T-cell (primary cell): ENCODE measurements at regions not wholly inside any gene's neighbourhood (a gene's known extent, or its start where the extent isn't known, plus 50 kb on each side); places are given as distances from the start of the nearest gene placed in this dataset.

Source experiments
- ATAC-seq, 4 experiments: fragments of 200-7000 bp in 3 of 4; fragments of 150-1000 bp in 1 of 4; cut with Tn5 transposase; replicated peaks in 1 of 4; 1 replicate in 3 of 4; 2 replicates in 1 of 4; pipeline ENCODE4 v1.10.0; 2021; ENCODE audit warnings: moderate library complexity in 3 of 4, mild to moderate bottlenecking in 2 of 4, moderate number of reproducible peaks in 1 of 4
- CTCF ChIA-PET, 2 donors: fragments of 300-600 bp; sonication (Branson Sonifier 250); formaldehyde crosslinking; loops; one replicate each; lab custom pipeline; 2022; ENCODE audit warnings: antibody characterized with exemption in 2 of 2; lab: Charles Lee
- POLR2A ChIA-PET, 2 donors: fragments of 300-600 bp; sonication (Branson Sonifier 250); formaldehyde crosslinking; loops; one replicate each; lab custom pipeline; 2022; ENCODE audit warnings: antibody characterized with exemption in 2 of 2; lab: Charles Lee
- DNase-seq, 35 experiments: peaks; one replicate each; pipeline versions ENCODE4 v3.0.0 to v3.0.0-alpha.2; 2013 to 2023
- H3K27ac ChIP-seq: one replicate; pipeline ENCODE4 v1.5.1; 2013; ENCODE audit warnings: low read length
- H3K27me3 ChIP-seq, 2 experiments: replicated peaks in 1 of 2; 1 replicate in 1 of 2; 2 replicates in 1 of 2; pipeline versions ENCODE4 v1.6.1 to v1.7.0; 2013; ENCODE audit warnings: low read length in 1 of 2, mixed read lengths in 1 of 2; ENCODE audit not compliant: control insufficient read depth in 2 of 2, insufficient read depth in 2 of 2; ENCODE audit errors: extremely low read depth in 1 of 2
- H3K36me3 ChIP-seq, 2 donors: 1 replicate in 1 of 2; 2 replicates in 1 of 2; pipeline versions ENCODE4 v1.6.1 to v1.7.0; 2013; ENCODE audit warnings: low read length in 1 of 2; ENCODE audit not compliant: control insufficient read depth in 2 of 2, insufficient read depth in 1 of 2; ENCODE audit errors: extremely low read depth in 1 of 2
- H3K4me1 ChIP-seq, 2 experiments: 1 replicate in 1 of 2; 2 replicates in 1 of 2; pipeline versions ENCODE4 v1.6.1 to v1.7.0; 2013; ENCODE audit warnings: low read length in 2 of 2, mixed read lengths in 1 of 2; ENCODE audit not compliant: insufficient read depth in 2 of 2, control insufficient read depth in 1 of 2; ENCODE audit errors: extremely low read depth in 1 of 2
- H3K4me3 ChIP-seq, 2 donors: 1 replicate in 1 of 2; 2 replicates in 1 of 2; pipeline versions ENCODE4 v1.5.1 to v1.7.0; 2013; ENCODE audit warnings: mild to moderate bottlenecking in 2 of 2, low read length in 1 of 2, moderate library complexity in 1 of 2; ENCODE audit not compliant: control insufficient read depth in 1 of 2; ENCODE audit errors: extremely low read depth in 1 of 2
- H3K9me3 ChIP-seq: 2 replicates; pipeline ENCODE4 v1.7.0; 2013
- H3K27ac Mint-ChIP-seq, 2 donors: one replicate each; pipeline ENCODE4 v1.8.0; 2020 to 2021; ENCODE audit warnings: mild to moderate bottlenecking in 2 of 2, mixed read lengths in 2 of 2
- H3K27me3 Mint-ChIP-seq, 2 donors: one replicate each; pipeline ENCODE4 v1.8.0; 2021 to 2022; ENCODE audit warnings: mixed read lengths in 2 of 2
- H3K36me3 Mint-ChIP-seq: one replicate; pipeline ENCODE4 v1.8.0; 2021; ENCODE audit warnings: mixed read lengths
- H3K4me1 Mint-ChIP-seq, 3 donors: one replicate each; pipeline ENCODE4 v1.8.0; 2020 to 2022; ENCODE audit warnings: mixed read lengths in 3 of 3, mild to moderate bottlenecking in 1 of 3
- H3K4me3 Mint-ChIP-seq, 3 donors: one replicate each; pipeline ENCODE4 v1.8.0; 2020 to 2022; ENCODE audit warnings: mild to moderate bottlenecking in 3 of 3, mixed read lengths in 3 of 3, moderate library complexity in 3 of 3
- H3K9me3 Mint-ChIP-seq, 3 donors: one replicate each; pipeline ENCODE4 v1.8.0; 2020 to 2022; ENCODE audit warnings: mixed read lengths in 3 of 3
- WGBS: methylation state at CpG from one replicate; pipeline ENCODE4 v1.1.5; 2013; ENCODE audit warnings: missing lambda C conversion rate; ENCODE audit not compliant: insufficient coverage; 5-methylcytosine and 5-hydroxymethylcytosine counted together

GRCh38 chr5:2582106-2582505, 169.4 kb downstream of the IRX2 start:
- Mint-ChIP-seq H3K4me1 (no peaks in the 10 kb centered on the region), H3K27me3 (no peaks in the 10 kb centered on the region), H3K4me3 (no peak overlapping the region), H3K27ac (no peak overlapping the region), H3K36me3 (no peaks in the 10 kb centered on the region), H3K9me3 (peaks cover 6 to 10% (median 6%) of the 10 kb centered on the region in 3 donors)
- no peak overlapping the region for H3K27ac ChIP-seq
- H3K36me3 ChIP-seq: no peaks in the 10 kb centered on the region
- H3K4me3 ChIP-seq: no peak overlapping the region
- ATAC-seq (no peak), DNase-seq (no peak)
- no peaks in the 10 kb centered on the region for H3K9me3 ChIP-seq
- POLR2A ChIA-PET: no interaction called here
- CTCF ChIA-PET: no interaction called here
- peaks cover 0 to 5% of the 10 kb centered on the region in 2 experiments for H3K27me3 ChIP-seq
- WGBS: 85% methylated on average over 7 of the region's 7 CpGs
- H3K4me1 ChIP-seq: no peaks in the 10 kb centered on the region

GRCh38 chr5:2581418-2581817, 170.1 kb downstream of the IRX2 start:
- WGBS: 100% methylated on average over 2 of the region's 5 CpGs
- CTCF ChIA-PET: no interaction called here

DNA sequence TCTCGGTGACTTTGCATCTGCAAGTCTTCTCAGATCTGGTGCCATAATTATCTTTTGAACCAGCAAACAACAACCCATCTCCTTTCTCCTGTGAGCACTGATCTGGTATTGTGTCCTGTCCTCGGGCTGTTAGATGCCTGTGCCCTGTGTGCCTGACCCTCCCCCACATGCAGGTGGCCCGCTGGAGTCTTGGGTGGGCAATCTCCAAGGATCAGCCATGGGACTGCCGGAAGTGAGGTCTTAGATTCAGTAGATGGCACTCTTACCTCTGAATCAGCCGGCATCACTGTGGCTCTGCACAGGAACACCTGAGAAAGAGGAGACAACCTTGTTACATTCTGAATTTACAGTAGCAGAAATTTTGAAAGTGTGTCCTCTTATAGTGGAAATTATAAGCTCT, 172.4 kb downstream of the IRX2 start:
- POLR2A ChIA-PET: no interaction called here
- 73% methylated on average over 1 of the region's 5 CpGs for WGBS
- Histone ChIP-seq H3K4me3 (no peak overlapping the region), H3K36me3 (no peaks in the 10 kb centered on the region), H3K27ac (no peak overlapping the region), H3K4me1 (no peaks in the 10 kb centered on the region), H3K27me3 (peaks cover 0 to 7% of the 10 kb centered on the region in 2 experiments), H3K9me3 (no peaks in the 10 kb centered on the region)
- no peak for ATAC-seq
- DNase-seq: no peak
- CTCF ChIA-PET: no interaction called here
- no peak overlapping the region for H3K27ac Mint-ChIP-seq
- H3K27me3 Mint-ChIP-seq: no peaks in the 10 kb centered on the region
- peaks cover 3 to 6% (median 5%) of the 10 kb centered on the region in 3 donors for H3K9me3 Mint-ChIP-seq
- no peak overlapping the region for H3K4me3 Mint-ChIP-seq
- H3K36me3 Mint-ChIP-seq: no peaks in the 10 kb centered on the region
- no peaks in the 10 kb centered on the region for H3K4me1 Mint-ChIP-seq

More at GRCh38 chr5:2581418-2581817, 170.1 kb downstream of the IRX2 start:
- Histone ChIP-seq H3K9me3 (no peaks in the 10 kb centered on the region), H3K36me3 (no peaks in the 10 kb centered on the region), H3K27ac (no peak overlapping the region), H3K4me3 (no peak overlapping the region), H3K27me3 (peaks cover 0 to 7% of the 10 kb centered on the region in 2 experiments), H3K4me1 (no peaks in the 10 kb centered on the region)
- POLR2A ChIA-PET: no interaction called here
- Mint-ChIP-seq H3K27me3 (no peaks in the 10 kb centered on the region), H3K4me3 (no peak overlapping the region), H3K9me3 (peaks cover 5 to 7% (median 6%) of the 10 kb centered on the region in 3 donors), H3K27ac (no peak overlapping the region), H3K4me1 (no peaks in the 10 kb centered on the region), H3K36me3 (no peaks in the 10 kb centered on the region)
- ATAC-seq (no peak), DNase-seq (no peak)

DNA sequence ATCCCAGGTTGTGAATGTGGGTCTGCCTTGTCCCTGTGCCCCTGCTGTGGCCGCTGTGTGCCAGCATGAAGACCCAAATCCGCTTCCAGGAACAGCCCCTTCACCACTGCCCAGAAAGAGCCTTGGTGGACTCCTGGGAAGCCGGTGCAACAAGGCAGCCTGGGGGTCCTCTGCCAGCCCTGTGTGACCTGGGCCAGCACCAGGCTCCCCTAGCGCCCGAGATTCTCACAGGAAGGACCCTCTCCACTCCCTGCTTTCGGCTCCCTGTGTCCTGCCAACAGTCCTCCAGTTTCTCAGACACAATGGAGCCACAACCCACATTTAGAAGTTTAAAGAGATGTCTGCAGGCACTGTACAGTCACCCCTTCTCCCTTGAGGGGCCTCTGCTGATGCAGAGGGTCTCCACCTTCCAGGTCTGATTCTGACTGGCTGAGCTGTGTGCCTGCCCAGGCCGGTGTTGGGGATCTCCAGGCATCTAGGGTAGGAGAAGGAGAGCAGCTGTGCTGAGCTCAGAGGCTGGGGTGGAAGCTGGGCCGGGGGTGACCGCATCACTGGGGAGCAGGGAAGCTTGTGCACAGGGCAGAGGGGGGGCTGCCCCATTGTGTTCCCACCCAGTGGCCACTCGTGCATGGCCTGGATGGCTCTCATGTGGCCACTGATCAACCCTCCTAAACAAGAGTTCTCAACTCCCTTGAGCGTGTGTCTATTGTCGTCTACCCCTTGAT, 174.0 kb downstream of the IRX2 start:
- Histone ChIP-seq H3K9me3 (no peaks in the 10 kb centered on the region), H3K27ac (no peak overlapping the region), H3K4me3 (no peak overlapping the region), H3K36me3 (no peaks in the 10 kb centered on the region), H3K4me1 (no peaks in the 10 kb centered on the region), H3K27me3 (peaks cover 0 to 7% of the 10 kb centered on the region in 2 experiments)
- no peaks in the 10 kb centered on the region for H3K36me3 Mint-ChIP-seq
- H3K27me3 Mint-ChIP-seq: no peaks in the 10 kb centered on the region
- ATAC-seq: no peak
- no peak for DNase-seq
- H3K27ac Mint-ChIP-seq: no peak overlapping the region
- ChIA-PET CTCF (no interaction called here), POLR2A (no interaction called here)
- no peak overlapping the region for H3K4me3 Mint-ChIP-seq
- peaks cover 3 to 6% (median 5%) of the 10 kb centered on the region in 3 donors for H3K9me3 Mint-ChIP-seq
- H3K4me1 Mint-ChIP-seq: no peaks in the 10 kb centered on the region
- 74% methylated on average over 11 of the region's 12 CpGs for WGBS

DNA sequence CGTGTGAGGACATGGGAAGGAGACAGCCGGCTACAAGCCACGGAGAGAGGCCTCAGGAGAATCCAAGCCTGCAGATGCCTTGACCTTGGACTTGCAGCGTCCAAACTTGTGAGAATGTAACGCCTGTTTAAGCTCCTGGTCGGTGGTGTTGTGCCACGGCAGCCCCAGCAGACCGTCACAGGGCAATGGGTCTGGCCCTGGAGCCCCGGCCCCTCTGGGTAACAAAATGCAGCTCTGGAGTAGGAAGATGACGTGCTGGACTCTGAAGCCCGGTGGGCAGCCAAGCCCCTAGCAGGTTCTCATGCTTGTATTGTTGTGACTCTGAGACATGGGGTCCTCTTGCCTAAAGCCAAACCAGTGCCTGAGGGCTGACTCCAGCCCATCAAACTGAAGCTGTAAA, 174.7 kb downstream of the IRX2 start:
- ATAC-seq: no peak
- DNase-seq: no peak
- H3K27ac ChIP-seq: no peak overlapping the region
- H3K4me3 Mint-ChIP-seq: no peak overlapping the region
- ChIA-PET POLR2A (no interaction called here), CTCF (no interaction called here)
- no peak overlapping the region for H3K27ac Mint-ChIP-seq
- no peaks in the 10 kb centered on the region for H3K36me3 Mint-ChIP-seq
- no peaks in the 10 kb centered on the region for H3K36me3 ChIP-seq
- H3K9me3 Mint-ChIP-seq: peaks cover under 1 to 6% (median 3%) of the 10 kb centered on the region in 3 donors
- H3K9me3 ChIP-seq: no peaks in the 10 kb centered on the region
- no peak overlapping the region for H3K4me3 ChIP-seq
- no peaks in the 10 kb centered on the region for H3K27me3 Mint-ChIP-seq
- no peaks in the 10 kb centered on the region for H3K4me1 Mint-ChIP-seq
- WGBS: 72% methylated on average over 9 of the region's 11 CpGs
- H3K27me3 ChIP-seq: peaks cover 0 to 7% of the 10 kb centered on the region in 2 experiments
- H3K4me1 ChIP-seq: no peaks in the 10 kb centered on the region

DNA sequence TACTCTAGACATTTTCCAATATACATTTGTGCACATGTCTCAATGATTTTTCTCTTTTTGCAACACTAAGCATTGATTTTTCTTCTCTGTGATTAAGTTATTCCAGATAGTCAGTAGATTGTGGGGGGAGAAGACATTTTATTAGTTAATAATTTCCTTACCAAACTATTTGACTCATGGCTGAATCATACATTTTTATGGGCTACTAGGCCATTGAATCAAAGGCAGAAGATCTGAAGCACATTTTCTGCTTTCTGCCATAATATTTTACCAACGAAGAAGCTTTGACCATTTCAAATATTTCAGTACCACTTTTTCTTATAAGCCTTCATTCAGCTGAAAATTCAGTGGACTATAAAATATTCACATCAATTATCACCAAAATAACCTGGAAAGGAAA, 175.6 kb downstream of the IRX2 start:
- H3K4me1 ChIP-seq: no peaks in the 10 kb centered on the region
- DNase-seq (no peak), ATAC-seq (no peak)
- H3K4me1 Mint-ChIP-seq: no peaks in the 10 kb centered on the region
- H3K36me3 Mint-ChIP-seq: no peaks in the 10 kb centered on the region
- no peak overlapping the region for H3K4me3 Mint-ChIP-seq
- POLR2A ChIA-PET: no interaction called here
- H3K27ac ChIP-seq: no peak overlapping the region
- no peaks in the 10 kb centered on the region for H3K36me3 ChIP-seq
- peaks cover 0 to 4% (median 0%) of the 10 kb centered on the region in 3 donors for H3K9me3 Mint-ChIP-seq
- no peaks in the 10 kb centered on the region for H3K27me3 Mint-ChIP-seq
- no peaks in the 10 kb centered on the region for H3K9me3 ChIP-seq
- CTCF ChIA-PET: no interaction called here
- H3K27me3 ChIP-seq: peaks cover 0 to 7% of the 10 kb centered on the region in 2 experiments
- H3K4me3 ChIP-seq: no peak overlapping the region
- no CpG with 5 or more reads among the region's 1 CpG for WGBS
- no peak overlapping the region for H3K27ac Mint-ChIP-seq
